ENCODE measurements at regions not wholly inside any gene's neighbourhood (a gene's known extent, or its start where the extent isn't known, plus 50 kb on each side); places are given as distances from the start of the nearest gene placed in this dataset.

GRCh38 chr3:24881239-24881638, 386.6 kb upstream of the THRB start:
- TF ChIP-seq CTCF (IDR thresholded peaks at IDR 0.05) (no peak), POLR2A (IDR thresholded peaks at IDR 0.05) (no peak)
